ENCODE measurements at regions not wholly inside any gene's neighbourhood (a gene's known extent, or its start where the extent isn't known, plus 50 kb on each side); places are given as distances from the start of the nearest gene placed in this dataset.

- TF ChIP-seq POLR2AphosphoS5 (IDR thresholded peaks at IDR 0.05; ENCODE audit: low read depth, low read length) (no peak), MXI1 (IDR thresholded peaks at IDR 0.05; ENCODE audit: low read depth, low read length) (no peak), TAF1 (IDR thresholded peaks at IDR 0.05; ENCODE audit: borderline replicate concordance, low read depth, low read length) (no peak), FOXM1 (IDR thresholded peaks at IDR 0.05; ENCODE audit: low read depth) (no peak), EP300 (IDR thresholded peaks at IDR 0.05; ENCODE audit: borderline replicate concordance in 1 of 2, low read depth in 1 of 2, low read length in 1 of 2) (no peak)
- TF ChIP-seq, protein P1, sequence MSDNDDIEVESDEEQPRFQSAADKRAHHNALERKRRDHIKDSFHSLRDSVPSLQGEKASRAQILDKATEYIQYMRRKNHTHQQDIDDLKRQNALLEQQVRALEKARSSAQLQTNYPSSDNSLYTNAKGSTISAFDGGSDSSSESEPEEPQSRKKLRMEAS (IDR thresholded peaks at IDR 0.05; ENCODE audit: low read depth), result no peak
- TF ChIP-seq, protein P2, sequence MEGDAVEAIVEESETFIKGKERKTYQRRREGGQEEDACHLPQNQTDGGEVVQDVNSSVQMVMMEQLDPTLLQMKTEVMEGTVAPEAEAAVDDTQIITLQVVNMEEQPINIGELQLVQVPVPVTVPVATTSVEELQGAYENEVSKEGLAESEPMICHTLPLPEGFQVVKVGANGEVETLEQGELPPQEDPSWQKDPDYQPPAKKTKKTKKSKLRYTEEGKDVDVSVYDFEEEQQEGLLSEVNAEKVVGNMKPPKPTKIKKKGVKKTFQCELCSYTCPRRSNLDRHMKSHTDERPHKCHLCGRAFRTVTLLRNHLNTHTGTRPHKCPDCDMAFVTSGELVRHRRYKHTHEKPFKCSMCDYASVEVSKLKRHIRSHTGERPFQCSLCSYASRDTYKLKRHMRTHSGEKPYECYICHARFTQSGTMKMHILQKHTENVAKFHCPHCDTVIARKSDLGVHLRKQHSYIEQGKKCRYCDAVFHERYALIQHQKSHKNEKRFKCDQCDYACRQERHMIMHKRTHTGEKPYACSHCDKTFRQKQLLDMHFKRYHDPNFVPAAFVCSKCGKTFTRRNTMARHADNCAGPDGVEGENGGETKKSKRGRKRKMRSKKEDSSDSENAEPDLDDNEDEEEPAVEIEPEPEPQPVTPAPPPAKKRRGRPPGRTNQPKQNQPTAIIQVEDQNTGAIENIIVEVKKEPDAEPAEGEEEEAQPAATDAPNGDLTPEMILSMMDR (IDR thresholded peaks at IDR 0.05), result no peak
Observed at GRCh38 chr2:236934166-236934565, 151.5 kb upstream of the COPS8 start.
